Activated CD4-positive, alpha-beta T cell treated with anti-CD3 and anti-CD28 coated beads, Interleukin-2, amount 50 U/mL, for 1 hour (primary cell): ENCODE measurements at regions not wholly inside any gene's neighbourhood (a gene's known extent, or its start where the extent isn't known, plus 50 kb on each side); places are given as distances from the start of the nearest gene placed in this dataset.

Experiments
- DNase-seq: peaks from one replicate; pipeline ENCODE4 v3.0.0-alpha.2; 2020

GRCh38 chr15:53397041-53397616 lies 362.3 kb downstream of the WDR72 start:
- DNase-seq: no peak

- DNase-seq: no peak
Measured at GRCh38 chr15:53395871-53396270, 363.6 kb downstream of the WDR72 start.

- DNase-seq: no peak
Measured at GRCh38 chr15:53390549-53390948, 368.9 kb downstream of the WDR72 start.

- no peak for DNase-seq
Measured at GRCh38 chr15:53389271-53390037, 370.0 kb downstream of the WDR72 start.

- no peak for DNase-seq
Measured at GRCh38 chr15:53384417-53384816, 375.0 kb downstream of the WDR72 start.

- no peak for DNase-seq
Measured at GRCh38 chr15:53378096-53378800, 381.2 kb downstream of the WDR72 start.

- DNase-seq: no peak
Measured at GRCh38 chr15:53367740-53368139, 391.7 kb downstream of the WDR72 start.

- no peak for DNase-seq
Measured at GRCh38 chr15:53360881-53361280, 398.6 kb downstream of the WDR72 start.

GRCh38 chr15:53359038-53359437 lies 400.4 kb downstream of the WDR72 start:
- DNase-seq: no peak

GRCh38 chr15:53354874-53355273 lies 404.6 kb downstream of the WDR72 start:
- DNase-seq: no peak

GRCh38 chr15:53351373-53351772 lies 408.1 kb downstream of the WDR72 start:
- DNase-seq: no peak

GRCh38 chr15:53346583-53346982 lies 412.9 kb downstream of the WDR72 start:
- no peak for DNase-seq

GRCh38 chr15:53331328-53332190 lies 427.9 kb downstream of the WDR72 start:
- no peak for DNase-seq

GRCh38 chr15:53328341-53328740 lies 431.1 kb downstream of the WDR72 start:
- no peak for DNase-seq

- no peak for DNase-seq
Measured at GRCh38 chr15:53324061-53324460, 435.4 kb downstream of the WDR72 start.

GRCh38 chr15:53323191-53323590 lies 436.3 kb downstream of the WDR72 start:
- DNase-seq: no peak

- DNase-seq: no peak
Measured at GRCh38 chr15:53320816-53321215, 438.6 kb downstream of the WDR72 start.

- DNase-seq: no peak
Measured at GRCh38 chr15:53312707-53313106, 446.8 kb downstream of the WDR72 start.

GRCh38 chr15:53310709-53311108 lies 448.8 kb downstream of the WDR72 start:
- DNase-seq: no peak

- no peak for DNase-seq
Measured at GRCh38 chr15:53307952-53308624, 451.4 kb downstream of the WDR72 start.

- no peak for DNase-seq
Measured at GRCh38 chr15:53305554-53305953, 453.9 kb downstream of the WDR72 start.

- no peak for DNase-seq
Measured at GRCh38 chr15:53305101-53305500, 454.4 kb downstream of the WDR72 start.

- no peak for DNase-seq
Measured at GRCh38 chr15:53297828-53298227, 461.6 kb downstream of the WDR72 start.
